WERI-Rb-1 (cell line): ENCODE measurements at regions not wholly inside any gene's neighbourhood (a gene's known extent, or its start where the extent isn't known, plus 50 kb on each side); places are given as distances from the start of the nearest gene placed in this dataset.

Experiments used
- DNase-seq: peaks from one replicate; pipeline ENCODE4 v3.0.0-alpha.2; 2020
- H3K27ac ChIP-seq: fragments of 250-450 bp; sonication (Bioruptor Pico); 2 replicates; pipeline ENCODE4 v1.5.1; 2020; ENCODE audit warnings: mild to moderate bottlenecking, moderate library complexity
- H3K27me3 ChIP-seq: fragments of 250-450 bp; sonication (Bioruptor Pico); 2 replicates; pipeline ENCODE4 v1.5.1; 2021; ENCODE audit warnings: mild to moderate bottlenecking, low read depth, moderate library complexity; ENCODE audit not compliant: insufficient read depth, severe bottlenecking
- H3K36me3 ChIP-seq: fragments of 250-450 bp; sonication (Bioruptor Pico); 2 replicates; pipeline ENCODE4 v1.5.1; 2020; ENCODE audit warnings: mild to moderate bottlenecking, moderate library complexity
- H3K4me3 ChIP-seq: 2 replicates; pipeline ENCODE4 v1.5.1; 2011; ENCODE audit warnings: low read depth, mild to moderate bottlenecking, control low read depth, low read length
- H3K9me3 ChIP-seq: fragments of 250-450 bp; sonication (Bioruptor Pico); 2 replicates; pipeline ENCODE4 v1.5.1; 2021; ENCODE audit warnings: mild to moderate bottlenecking, moderate library complexity; ENCODE audit not compliant: severe bottlenecking
- TF ChIP-seq, protein P1 (sequence below): IDR thresholded peaks from 2 replicates; pipeline ENCODE4 v1.5.1; 2011; ENCODE audit warnings: low read depth, mild to moderate bottlenecking, control low read depth, inconsistent platforms, low read length

GRCh38 chr1:88318740-88319139 is 365.3 kb upstream of the PKN2 start:
- Histone ChIP-seq H3K4me3 (no peak overlapping the region), H3K36me3 (no peaks in the 10 kb centered on the region), H3K27ac (no peak overlapping the region), H3K27me3 (no peaks in the 10 kb centered on the region), H3K9me3 (no peaks in the 10 kb centered on the region)
- TF ChIP-seq, protein P1, sequence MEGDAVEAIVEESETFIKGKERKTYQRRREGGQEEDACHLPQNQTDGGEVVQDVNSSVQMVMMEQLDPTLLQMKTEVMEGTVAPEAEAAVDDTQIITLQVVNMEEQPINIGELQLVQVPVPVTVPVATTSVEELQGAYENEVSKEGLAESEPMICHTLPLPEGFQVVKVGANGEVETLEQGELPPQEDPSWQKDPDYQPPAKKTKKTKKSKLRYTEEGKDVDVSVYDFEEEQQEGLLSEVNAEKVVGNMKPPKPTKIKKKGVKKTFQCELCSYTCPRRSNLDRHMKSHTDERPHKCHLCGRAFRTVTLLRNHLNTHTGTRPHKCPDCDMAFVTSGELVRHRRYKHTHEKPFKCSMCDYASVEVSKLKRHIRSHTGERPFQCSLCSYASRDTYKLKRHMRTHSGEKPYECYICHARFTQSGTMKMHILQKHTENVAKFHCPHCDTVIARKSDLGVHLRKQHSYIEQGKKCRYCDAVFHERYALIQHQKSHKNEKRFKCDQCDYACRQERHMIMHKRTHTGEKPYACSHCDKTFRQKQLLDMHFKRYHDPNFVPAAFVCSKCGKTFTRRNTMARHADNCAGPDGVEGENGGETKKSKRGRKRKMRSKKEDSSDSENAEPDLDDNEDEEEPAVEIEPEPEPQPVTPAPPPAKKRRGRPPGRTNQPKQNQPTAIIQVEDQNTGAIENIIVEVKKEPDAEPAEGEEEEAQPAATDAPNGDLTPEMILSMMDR = no peak
- DNase-seq = no peak

DNA sequence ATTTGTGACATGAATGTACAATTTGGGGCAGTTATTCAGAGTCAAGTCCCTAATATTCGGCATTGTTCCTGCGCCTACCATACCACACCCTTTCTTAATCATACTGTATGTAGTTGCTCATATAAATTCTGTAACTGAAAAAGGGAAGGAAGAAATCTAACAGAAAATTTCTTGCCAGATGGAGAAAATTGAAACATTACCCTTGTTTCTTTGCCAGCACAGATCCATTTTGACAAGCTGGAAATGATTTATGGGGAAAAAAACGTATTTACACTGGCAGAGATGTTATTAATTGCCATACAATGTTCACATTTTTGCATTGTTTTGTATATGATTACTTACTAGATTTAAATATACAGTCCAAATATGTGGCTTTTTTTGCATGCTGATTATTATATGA is 363.8 kb upstream of the PKN2 start:
- H3K27ac ChIP-seq = no peak overlapping the region
- no peaks in the 10 kb centered on the region for H3K9me3 ChIP-seq
- no peaks in the 10 kb centered on the region for H3K36me3 ChIP-seq
- no peak for DNase-seq
- TF ChIP-seq, protein P1 = no peak
- H3K27me3 ChIP-seq = no peaks in the 10 kb centered on the region
- H3K4me3 ChIP-seq = no peak overlapping the region

- TF ChIP-seq, protein P1 = no peak
- Histone ChIP-seq H3K36me3 (no peaks in the 10 kb centered on the region), H3K27me3 (no peaks in the 10 kb centered on the region), H3K4me3 (no peak overlapping the region), H3K27ac (no peak overlapping the region), H3K9me3 (no peaks in the 10 kb centered on the region)
- no peak for DNase-seq
Observed at GRCh38 chr1:88321706-88322105, 362.4 kb upstream of the PKN2 start.

- H3K4me3 ChIP-seq = no peak overlapping the region
- H3K27ac ChIP-seq = peak overlapping the region; percentile 53
- H3K27me3 ChIP-seq = no peaks in the 10 kb centered on the region
- no peaks in the 10 kb centered on the region for H3K36me3 ChIP-seq
- H3K9me3 ChIP-seq = no peaks in the 10 kb centered on the region
- no peak for DNase-seq
- TF ChIP-seq, protein P1 = no peak
Observed at GRCh38 chr1:88324899-88325298, 359.2 kb upstream of the PKN2 start.

DNA sequence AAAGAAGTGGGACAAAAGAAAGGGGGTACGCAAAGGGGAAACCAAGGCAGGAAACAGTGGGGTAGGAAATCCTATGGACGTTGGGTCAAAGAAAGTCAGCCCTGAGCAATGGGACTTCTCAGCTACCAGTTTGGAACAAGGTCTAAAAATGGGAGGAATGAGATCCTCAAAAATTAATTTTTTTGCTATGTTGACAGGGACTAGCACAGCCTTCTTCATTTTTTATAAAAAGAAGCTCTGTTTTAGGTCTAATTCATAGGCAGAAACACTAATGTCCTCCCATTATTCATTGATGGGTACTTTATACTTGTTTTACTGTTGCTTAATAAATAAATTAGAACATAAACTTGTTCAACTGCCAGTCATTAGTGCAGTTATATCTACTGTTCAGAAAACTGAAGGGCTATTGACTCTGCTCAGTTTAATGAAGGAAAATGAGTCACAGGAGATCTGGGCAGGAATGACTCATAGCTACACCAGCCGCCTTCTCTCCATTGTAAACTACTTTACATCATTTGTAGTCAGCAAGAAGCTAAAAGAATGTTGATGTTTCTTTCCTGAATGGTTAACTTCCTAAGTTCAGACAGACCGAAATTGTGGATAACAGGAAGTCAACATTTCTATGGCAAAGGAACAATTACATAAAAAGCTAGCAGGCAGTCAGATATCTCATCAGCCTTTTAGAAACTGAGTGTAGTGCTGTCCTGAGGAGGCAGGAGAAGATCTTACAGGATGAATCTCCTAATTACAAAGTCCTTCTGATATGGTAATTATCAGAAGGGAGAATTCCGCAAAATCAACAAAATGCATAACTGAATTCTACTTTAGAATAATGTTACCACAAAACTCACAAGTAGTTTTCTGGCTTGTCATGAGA is 356.4 kb upstream of the PKN2 start:
- Histone ChIP-seq H3K4me3 (no peak overlapping the region), H3K27ac (no peak overlapping the region), H3K9me3 (no peaks in the 10 kb centered on the region), H3K27me3 (no peaks in the 10 kb centered on the region), H3K36me3 (no peaks in the 10 kb centered on the region)
- no peak for DNase-seq
- TF ChIP-seq, protein P1 = no peak

GRCh38 chr1:88330201-88330600 is 353.9 kb upstream of the PKN2 start:
- H3K27ac ChIP-seq = no peak overlapping the region
- DNase-seq = no peak
- TF ChIP-seq, protein P1 = no peak

More at GRCh38 chr1:88330201-88330600, 353.9 kb upstream of the PKN2 start:
- no peaks in the 10 kb centered on the region for H3K36me3 ChIP-seq
- H3K27me3 ChIP-seq = no peaks in the 10 kb centered on the region
- H3K4me3 ChIP-seq = no peak overlapping the region
- H3K9me3 ChIP-seq = no peaks in the 10 kb centered on the region
